ENCODE measurements at regions not wholly inside any gene's neighbourhood (a gene's known extent, or its start where the extent isn't known, plus 50 kb on each side); places are given as distances from the start of the nearest gene placed in this dataset.

DNA sequence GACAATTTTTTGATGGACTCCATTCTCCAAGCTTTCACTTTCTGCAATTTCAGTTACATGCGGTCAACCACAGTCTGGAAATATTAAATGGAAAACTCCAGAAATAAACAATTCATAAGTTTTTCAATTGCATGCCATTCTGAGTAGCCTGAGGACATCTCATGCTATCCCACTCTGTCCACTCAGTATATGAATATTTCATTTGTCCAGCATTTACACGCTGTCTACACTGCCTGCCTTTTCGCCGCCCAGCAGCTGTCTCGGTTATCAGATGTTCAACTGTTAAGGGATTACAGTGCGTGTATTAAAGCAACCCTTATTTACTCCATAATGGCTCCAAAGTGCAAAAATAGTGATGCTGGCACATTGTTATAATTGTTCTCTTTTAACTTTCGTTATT lies 116.3 kb downstream of the ADSS2 start:
- no peak overlapping the region for H2AFZ ChIP-seq
- BruUV-seq (replicated peaks), result no TSS peak

DNA sequence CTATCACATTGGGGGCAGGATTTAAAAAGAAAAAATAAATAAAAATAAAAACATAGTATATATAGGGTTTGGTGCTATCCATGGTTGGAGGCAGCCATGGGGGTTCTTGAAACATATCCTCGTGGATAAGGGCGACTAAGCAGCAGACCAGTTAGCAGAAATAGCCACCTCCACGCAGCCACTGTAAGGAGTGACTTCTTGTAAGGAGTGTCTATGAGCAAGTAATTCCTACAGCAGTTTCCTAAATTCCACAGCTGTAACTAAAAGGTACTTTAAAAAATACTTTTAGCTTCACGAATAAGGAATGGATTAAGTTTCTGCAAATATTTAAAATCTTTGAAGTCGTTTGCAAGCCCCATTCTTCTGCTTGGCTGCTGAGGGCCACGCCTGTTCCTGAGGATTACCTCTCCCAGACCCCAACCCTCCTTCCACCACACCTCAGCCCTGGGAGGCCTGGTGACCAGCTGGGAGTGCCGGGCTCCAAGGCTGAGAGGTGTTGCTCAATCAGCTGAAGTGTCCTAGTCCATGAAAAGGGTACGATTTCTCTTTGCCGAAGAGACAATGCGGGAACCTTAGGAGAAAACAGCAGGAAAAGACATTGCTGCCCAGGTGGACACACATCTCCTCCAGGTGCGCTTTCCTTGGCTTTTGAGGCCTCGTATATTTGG lies 115.3 kb downstream of the ADSS2 start:
- ChIA-PET POLR2A (ENCODE audit: unreplicated experiment) (no interaction called here), CTCF (no interaction called here)
- H3K79me2 ChIP-seq (ENCODE audit: low read depth), result no peaks in the 10 kb centered on the region
- no peak overlapping the region for H3K4me2 ChIP-seq
- H3K27ac ChIP-seq, result no peak overlapping the region
- peaks cover 5% of the 10 kb centered on the region for H3K4me1 ChIP-seq (replicated peaks; ENCODE audit: insufficient read depth)
- DNase-seq, result no peak
- no peaks in the 10 kb centered on the region for H3K9me3 ChIP-seq (ENCODE audit: insufficient read depth, low read depth)
- no peaks in the 10 kb centered on the region for H4K20me1 ChIP-seq (ENCODE audit: insufficient read depth)
- TF ChIP-seq, protein P1, sequence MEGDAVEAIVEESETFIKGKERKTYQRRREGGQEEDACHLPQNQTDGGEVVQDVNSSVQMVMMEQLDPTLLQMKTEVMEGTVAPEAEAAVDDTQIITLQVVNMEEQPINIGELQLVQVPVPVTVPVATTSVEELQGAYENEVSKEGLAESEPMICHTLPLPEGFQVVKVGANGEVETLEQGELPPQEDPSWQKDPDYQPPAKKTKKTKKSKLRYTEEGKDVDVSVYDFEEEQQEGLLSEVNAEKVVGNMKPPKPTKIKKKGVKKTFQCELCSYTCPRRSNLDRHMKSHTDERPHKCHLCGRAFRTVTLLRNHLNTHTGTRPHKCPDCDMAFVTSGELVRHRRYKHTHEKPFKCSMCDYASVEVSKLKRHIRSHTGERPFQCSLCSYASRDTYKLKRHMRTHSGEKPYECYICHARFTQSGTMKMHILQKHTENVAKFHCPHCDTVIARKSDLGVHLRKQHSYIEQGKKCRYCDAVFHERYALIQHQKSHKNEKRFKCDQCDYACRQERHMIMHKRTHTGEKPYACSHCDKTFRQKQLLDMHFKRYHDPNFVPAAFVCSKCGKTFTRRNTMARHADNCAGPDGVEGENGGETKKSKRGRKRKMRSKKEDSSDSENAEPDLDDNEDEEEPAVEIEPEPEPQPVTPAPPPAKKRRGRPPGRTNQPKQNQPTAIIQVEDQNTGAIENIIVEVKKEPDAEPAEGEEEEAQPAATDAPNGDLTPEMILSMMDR (conservative IDR thresholded peaks at IDR 0.05), result no peak
- no peak for TF ChIP-seq EZH2 (IDR thresholded peaks at IDR 0.05; ENCODE audit: low read depth)
- no peak overlapping the region for H3K4me3 ChIP-seq
- H3K9me2 ChIP-seq (ENCODE audit: insufficient read depth), result no peaks in the 10 kb centered on the region
- intact Hi-C loops (cut with micrococcal nuclease; ENCODE audit: unreplicated experiment), result no loop called here
- no peaks in the 10 kb centered on the region for H3K27me3 ChIP-seq (ENCODE audit: insufficient read depth, low read depth)
- H2AFZ ChIP-seq, result no peak overlapping the region
- no peaks in the 10 kb centered on the region for H3K36me3 ChIP-seq (ENCODE audit: low read depth)
- no peaks in the 10 kb centered on the region for H3F3A ChIP-seq (ENCODE audit: insufficient read depth, low read depth)
- no TSS peak for BruUV-seq (replicated peaks)

More for the DNA sequence above, 116.3 kb downstream of the ADSS2 start:
- CTCF ChIA-PET, result no interaction called here
- Histone ChIP-seq H3K36me3 (ENCODE audit: low read depth) (no peaks in the 10 kb centered on the region), H3K4me3 (no peak overlapping the region), H3K9me2 (ENCODE audit: insufficient read depth) (no peaks in the 10 kb centered on the region), H3K4me1 (replicated peaks; ENCODE audit: insufficient read depth) (no peaks in the 10 kb centered on the region), H3K4me2 (no peak overlapping the region), H4K20me1 (ENCODE audit: insufficient read depth) (no peaks in the 10 kb centered on the region), H3K27ac (no peak overlapping the region), H3F3A (ENCODE audit: insufficient read depth, low read depth) (no peaks in the 10 kb centered on the region), H3K9me3 (ENCODE audit: insufficient read depth, low read depth) (no peaks in the 10 kb centered on the region), H3K27me3 (ENCODE audit: insufficient read depth, low read depth) (no peaks in the 10 kb centered on the region), H3K79me2 (ENCODE audit: low read depth) (no peaks in the 10 kb centered on the region)
- TF ChIP-seq EZH2 (IDR thresholded peaks at IDR 0.05; ENCODE audit: low read depth), result no peak
- TF ChIP-seq, protein P1 (conservative IDR thresholded peaks at IDR 0.05), result no peak
- POLR2A ChIA-PET (ENCODE audit: unreplicated experiment), result no interaction called here
- intact Hi-C loops (cut with micrococcal nuclease; ENCODE audit: unreplicated experiment), result no loop called here
- no peak for DNase-seq

DNA sequence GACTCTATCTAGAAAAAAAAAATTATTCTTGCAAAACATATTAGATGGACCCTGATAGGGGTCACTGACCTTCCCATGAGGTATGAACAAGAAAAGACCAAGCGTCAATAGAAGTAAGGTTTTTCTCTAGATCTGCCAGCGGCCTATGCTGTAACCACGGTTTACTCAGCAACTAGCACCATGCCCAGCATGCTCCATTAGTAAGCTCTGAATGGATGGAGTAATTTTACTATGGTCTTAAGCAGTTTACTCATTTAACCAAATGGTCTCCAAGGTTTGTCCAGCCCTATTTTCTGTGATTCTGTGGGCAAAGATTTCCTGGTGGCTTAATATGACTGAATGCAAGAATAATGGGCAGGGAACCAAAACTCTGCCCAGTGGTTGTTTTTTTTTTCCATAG lies 113.9 kb downstream of the ADSS2 start:
- intact Hi-C loops (cut with micrococcal nuclease; ENCODE audit: unreplicated experiment), result no loop called here
- no peak for DNase-seq
- H3K27me3 ChIP-seq (ENCODE audit: insufficient read depth, low read depth), result no peaks in the 10 kb centered on the region
- peaks cover 13% of the 10 kb centered on the region for H3K4me1 ChIP-seq (replicated peaks; ENCODE audit: insufficient read depth)
- no peaks in the 10 kb centered on the region for H3F3A ChIP-seq (ENCODE audit: insufficient read depth, low read depth)
- H2AFZ ChIP-seq, result no peak overlapping the region
- H4K20me1 ChIP-seq (ENCODE audit: insufficient read depth), result no peaks in the 10 kb centered on the region
- TF ChIP-seq EZH2 (IDR thresholded peaks at IDR 0.05; ENCODE audit: low read depth), result no peak
- TF ChIP-seq, protein P1 (conservative IDR thresholded peaks at IDR 0.05), result no peak
- H3K4me3 ChIP-seq, result no peak overlapping the region
- H3K36me3 ChIP-seq (ENCODE audit: low read depth), result no peaks in the 10 kb centered on the region
- H3K9me2 ChIP-seq (ENCODE audit: insufficient read depth), result no peaks in the 10 kb centered on the region
- ChIA-PET POLR2A (ENCODE audit: unreplicated experiment) (interaction anchor here (0.7 kb wide), 1 partner anchor 12 kb away, joined by 5 read pairs; no protein-coding TSS in a partner anchor), CTCF (no interaction called here)
- no peak overlapping the region for H3K27ac ChIP-seq
- H3K9me3 ChIP-seq (ENCODE audit: insufficient read depth, low read depth), result no peaks in the 10 kb centered on the region
- BruUV-seq (replicated peaks), result no TSS peak
- H3K4me2 ChIP-seq, result no peak overlapping the region
- no peaks in the 10 kb centered on the region for H3K79me2 ChIP-seq (ENCODE audit: low read depth)

All from PC-9 (cell line).